ENCODE measurements at regions not wholly inside any gene's neighbourhood (a gene's known extent, or its start where the extent isn't known, plus 50 kb on each side); places are given as distances from the start of the nearest gene placed in this dataset.

DNA sequence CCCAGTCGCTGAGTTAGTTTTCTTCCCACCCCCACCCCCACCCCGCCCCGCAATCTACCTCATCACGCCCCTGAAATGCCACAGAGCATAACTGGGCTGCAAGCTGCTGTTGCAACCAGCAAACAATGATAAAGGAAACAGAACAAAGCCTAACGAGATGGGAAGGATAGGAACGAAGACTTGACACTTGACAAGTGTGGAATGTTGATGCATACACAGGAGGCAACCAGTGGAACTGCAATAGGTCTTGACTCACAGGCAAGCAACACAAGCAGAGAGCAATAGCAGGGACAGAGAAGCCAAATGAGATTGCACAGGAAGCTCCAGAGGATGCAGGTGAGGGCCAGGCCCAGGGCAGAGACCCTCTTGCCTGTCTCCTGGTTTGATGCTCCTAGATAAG is 225.9 kb downstream of the IGSF11 start:
- no peak overlapping the region for H3K4me3 ChIP-seq
- H3K36me3 ChIP-seq: no peaks in the 10 kb centered on the region
- no peak overlapping the region for H3K9ac ChIP-seq
- H4K20me1 ChIP-seq: no peaks in the 10 kb centered on the region
- H3K4me1 ChIP-seq: peaks cover 0 to 18% (median 9%) of the 10 kb centered on the region in 10 experiments; a peak in 10 of 20 replicates
- H3K27ac ChIP-seq: no peak overlapping the region
- TF ChIP-seq Cebpa-rat (IDR thresholded peaks at IDR 0.05): no peak
- H3K9me3 ChIP-seq (replicated peaks in 1 of 11): 0 out of 22 replicates have a peak, but pooled peaks cover 0 to 4% (median 0%) of the 10 kb centered on the region in 11 experiments
- H3K27me3 ChIP-seq: 0 out of 22 replicates have a peak, but pooled peaks cover 0 to 5% (median 0%) of the 10 kb centered on the region in 11 experiments
- H3K4me2 ChIP-seq: no peak overlapping the region

DNA sequence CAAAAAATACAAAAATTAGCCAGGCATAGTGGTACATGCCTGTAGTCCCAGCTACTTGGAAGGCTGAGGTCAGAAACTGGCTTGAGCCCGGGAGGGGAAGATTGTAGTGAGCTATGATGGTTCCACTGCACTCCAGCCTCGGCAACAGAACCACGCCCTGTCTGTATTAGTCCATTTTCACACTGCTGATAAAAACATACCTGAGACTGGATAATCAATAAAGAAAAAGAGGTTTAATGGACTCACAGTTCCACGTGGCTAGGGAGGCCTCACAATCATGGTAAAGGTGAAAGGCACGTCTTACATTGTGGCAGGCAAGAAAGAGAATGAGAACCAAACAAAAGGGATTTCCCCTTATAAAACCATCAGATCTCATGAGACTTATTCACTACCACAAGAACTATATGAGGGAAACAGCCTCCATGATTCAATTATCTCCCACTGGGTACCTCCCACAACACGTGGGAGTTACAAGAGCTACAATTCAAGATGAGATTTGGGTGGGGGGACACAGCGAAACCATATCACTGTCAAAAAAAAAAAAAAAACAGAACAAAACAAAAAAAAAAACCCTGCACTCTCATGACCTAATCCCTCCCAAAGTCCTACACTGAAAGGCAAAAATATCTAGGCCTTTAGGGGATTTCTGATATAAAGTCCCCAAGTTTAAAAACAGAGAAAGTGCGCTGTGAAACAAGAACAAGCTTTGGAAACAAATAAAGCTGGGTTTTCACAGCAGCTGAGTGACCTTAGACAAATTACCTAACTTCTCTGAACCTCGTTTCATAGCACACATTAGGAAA is 224.7 kb downstream of the IGSF11 start:
- H4K20me1 ChIP-seq: no peaks in the 10 kb centered on the region
- H3K9ac ChIP-seq: no peak overlapping the region
- H3K9me3 ChIP-seq (replicated peaks in 1 of 11): 0 out of 22 replicates have a peak, but pooled peaks cover 0 to 4% (median 0%) of the 10 kb centered on the region in 11 experiments
- H3K27ac ChIP-seq: no peak overlapping the region
- peaks cover 0 to 19% (median 9%) of the 10 kb centered on the region in 10 experiments; a peak in 10 of 20 replicates for H3K4me1 ChIP-seq
- no peak overlapping the region for H3K4me3 ChIP-seq
- peak overlapping the region in 2 of 11 experiments; percentile 14 to 18; a peak in 2 of 22 replicates for H3K4me2 ChIP-seq
- 0 out of 22 replicates have a peak, but pooled peaks cover 0 to 5% (median 0%) of the 10 kb centered on the region in 11 experiments for H3K27me3 ChIP-seq
- no peak for TF ChIP-seq Cebpa-rat (IDR thresholded peaks at IDR 0.05)
- H3K36me3 ChIP-seq: no peaks in the 10 kb centered on the region

DNA sequence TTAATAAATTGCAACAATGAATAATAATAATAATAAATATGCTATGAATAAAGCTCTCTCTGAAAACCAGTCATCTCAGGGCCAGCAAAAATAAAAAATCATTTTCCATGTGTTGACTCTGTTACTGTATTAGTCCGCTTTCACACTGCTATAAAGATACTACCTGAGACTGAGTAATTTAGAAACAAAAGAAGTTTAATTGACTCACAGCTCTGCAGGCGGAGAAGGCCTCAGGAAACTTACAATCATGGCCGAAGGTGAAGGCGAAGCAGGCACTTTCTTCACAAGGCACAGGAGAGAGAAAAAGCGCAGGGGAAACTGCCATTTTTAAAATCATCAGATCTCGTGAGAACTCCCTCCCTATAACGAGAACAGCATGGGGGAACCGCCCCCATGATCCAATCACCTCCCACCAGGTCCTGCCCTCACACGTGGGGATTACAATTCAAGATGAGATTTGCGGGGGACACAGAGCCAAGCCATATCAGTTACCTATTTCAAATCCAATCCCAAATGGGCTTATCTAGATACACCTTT is 224.1 kb downstream of the IGSF11 start:
- Histone ChIP-seq H4K20me1 (no peaks in the 10 kb centered on the region), H3K9me3 (replicated peaks in 1 of 11) (0 out of 22 replicates have a peak, but pooled peaks cover 0 to 4% (median 0%) of the 10 kb centered on the region in 11 experiments), H3K4me1 (peaks cover 0 to 19% (median 9%) of the 10 kb centered on the region in 10 experiments; a peak in 10 of 20 replicates), H3K4me3 (no peak overlapping the region), H3K27me3 (0 out of 22 replicates have a peak, but pooled peaks cover 0 to 5% (median 0%) of the 10 kb centered on the region in 11 experiments), H3K27ac (no peak overlapping the region), H3K36me3 (no peaks in the 10 kb centered on the region), H3K9ac (no peak overlapping the region), H3K4me2 (no peak overlapping the region)
- no peak for TF ChIP-seq Cebpa-rat (IDR thresholded peaks at IDR 0.05)

- Histone ChIP-seq H3K9me3 (replicated peaks in 1 of 11) (0 out of 22 replicates have a peak, but pooled peaks cover 0 to 4% (median 0%) of the 10 kb centered on the region in 11 experiments), H3K36me3 (no peaks in the 10 kb centered on the region), H3K27me3 (0 out of 22 replicates have a peak, but pooled peaks cover 0 to 5% (median 0%) of the 10 kb centered on the region in 11 experiments), H4K20me1 (no peaks in the 10 kb centered on the region), H3K27ac (no peak overlapping the region), H3K4me3 (no peak overlapping the region), H3K4me2 (no peak overlapping the region), H3K9ac (no peak overlapping the region), H3K4me1 (peaks cover 0 to 19% (median 9%) of the 10 kb centered on the region in 10 experiments; a peak in 10 of 20 replicates)
- no peak for TF ChIP-seq Cebpa-rat (IDR thresholded peaks at IDR 0.05)
Measured at GRCh38 chr3:118811236-118811732, 223.4 kb downstream of the IGSF11 start.

DNA sequence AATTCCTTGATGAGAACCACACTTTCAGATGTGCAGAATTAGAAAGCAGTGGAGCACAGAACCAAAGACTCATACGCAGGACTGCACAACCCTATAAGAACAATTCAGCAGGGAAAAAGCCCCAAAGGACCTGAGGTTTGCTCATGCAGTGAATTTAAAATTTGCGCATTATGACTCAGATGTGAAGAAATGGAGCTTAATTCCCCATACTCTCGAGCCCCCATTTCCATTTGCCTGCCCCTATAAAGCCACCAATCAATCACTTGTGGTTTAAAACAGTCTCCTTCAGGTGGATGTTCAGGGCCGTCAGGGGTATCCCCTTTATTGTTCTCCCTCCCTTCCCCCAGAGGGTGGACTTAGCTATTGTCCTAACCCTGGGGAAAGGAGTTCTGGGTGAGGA is 221.2 kb downstream of the IGSF11 start:
- 0 out of 22 replicates have a peak, but pooled peaks cover 0 to 5% (median 0%) of the 10 kb centered on the region in 11 experiments for H3K27me3 ChIP-seq
- H3K9me3 ChIP-seq (replicated peaks in 1 of 11): no peaks in the 10 kb centered on the region
- no peak overlapping the region for H3K4me3 ChIP-seq
- H4K20me1 ChIP-seq: no peaks in the 10 kb centered on the region
- H3K9ac ChIP-seq: no peak overlapping the region
- peaks cover 0 to 19% (median 9%) of the 10 kb centered on the region in 10 experiments; a peak in 10 of 20 replicates for H3K4me1 ChIP-seq
- H3K27ac ChIP-seq: no peak overlapping the region
- H3K4me2 ChIP-seq: peak overlapping the region in 7 of 11 experiments; percentile 5 to 52 (median 40); a peak in 12 of 22 replicates
- TF ChIP-seq Cebpa-rat (IDR thresholded peaks at IDR 0.05): no peak
- H3K36me3 ChIP-seq: no peaks in the 10 kb centered on the region

DNA sequence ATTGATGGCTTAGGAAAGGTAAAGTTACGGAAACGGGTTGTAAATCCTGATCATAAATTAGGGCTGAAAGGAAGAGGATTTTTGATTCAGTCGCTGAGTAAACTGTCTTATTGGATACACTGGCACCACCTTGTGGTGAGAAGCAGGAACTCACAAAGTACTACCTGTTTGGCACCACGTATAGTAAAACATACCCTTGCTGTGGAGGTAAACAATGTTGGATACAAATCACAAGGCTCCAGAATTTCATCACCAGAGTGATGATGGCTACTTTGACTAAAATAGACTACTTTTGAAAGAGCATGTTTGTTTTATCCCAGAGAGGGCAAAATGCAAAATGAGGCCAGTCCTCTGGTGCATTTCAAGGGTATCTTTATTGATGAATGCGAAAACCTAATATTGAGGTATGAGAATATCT is 216.9 kb downstream of the IGSF11 start:
- Histone ChIP-seq H3K4me2 (no peak overlapping the region), H3K4me3 (no peak overlapping the region), H3K27me3 (0 out of 22 replicates have a peak, but pooled peaks cover 0 to 5% (median 0%) of the 10 kb centered on the region in 11 experiments), H3K4me1 (peaks cover 0 to 11% (median 2%) of the 10 kb centered on the region in 10 experiments; a peak in 8 of 20 replicates), H4K20me1 (no peaks in the 10 kb centered on the region), H3K27ac (no peak overlapping the region), H3K9ac (no peak overlapping the region), H3K9me3 (replicated peaks in 1 of 11) (no peaks in the 10 kb centered on the region), H3K36me3 (no peaks in the 10 kb centered on the region)
- no peak for TF ChIP-seq Cebpa-rat (IDR thresholded peaks at IDR 0.05)

DNA sequence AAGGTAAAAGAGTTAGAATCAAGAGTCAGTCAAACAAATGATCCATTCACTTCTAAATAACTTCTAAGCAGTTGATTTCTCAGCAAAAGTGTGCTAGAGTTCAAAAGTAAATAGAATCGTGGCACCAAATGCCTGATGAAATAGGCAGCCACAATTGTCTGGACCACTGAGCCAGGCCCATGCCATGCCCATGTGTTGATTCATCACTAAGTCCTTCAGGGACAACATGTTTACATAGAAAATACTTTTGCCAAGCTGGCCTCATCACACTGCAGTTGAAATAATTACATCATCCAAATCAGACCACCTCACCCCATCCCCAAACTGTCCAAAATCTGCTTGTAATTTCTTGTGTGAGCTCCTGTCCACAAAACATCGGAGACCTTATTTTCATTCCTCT is 216.3 kb downstream of the IGSF11 start:
- Histone ChIP-seq H3K27ac (no peak overlapping the region), H3K9ac (no peak overlapping the region), H3K4me3 (no peak overlapping the region), H4K20me1 (no peaks in the 10 kb centered on the region), H3K27me3 (0 out of 22 replicates have a peak, but pooled peaks cover 0 to 3% (median 0%) of the 10 kb centered on the region in 11 experiments), H3K4me2 (no peak overlapping the region), H3K9me3 (replicated peaks in 1 of 11) (no peaks in the 10 kb centered on the region), H3K4me1 (peaks cover 0 to 5% (median 1%) of the 10 kb centered on the region in 10 experiments; a peak in 8 of 20 replicates), H3K36me3 (no peaks in the 10 kb centered on the region)
- TF ChIP-seq Cebpa-rat (IDR thresholded peaks at IDR 0.05): no peak

GRCh38 chr3:118823626-118824025 is 211.0 kb downstream of the IGSF11 start:
- Histone ChIP-seq H3K27ac (no peak overlapping the region), H3K4me1 (no peaks in the 10 kb centered on the region), H3K4me3 (no peak overlapping the region), H3K9me3 (replicated peaks in 1 of 11) (no peaks in the 10 kb centered on the region), H3K27me3 (no peaks in the 10 kb centered on the region), H4K20me1 (no peaks in the 10 kb centered on the region), H3K4me2 (no peak overlapping the region), H3K36me3 (no peaks in the 10 kb centered on the region), H3K9ac (no peak overlapping the region)
- TF ChIP-seq Cebpa-rat (IDR thresholded peaks at IDR 0.05): no peak

GRCh38 chr3:118827446-118827845 is 207.2 kb downstream of the IGSF11 start:
- Histone ChIP-seq H3K4me1 (no peaks in the 10 kb centered on the region), H3K27me3 (no peaks in the 10 kb centered on the region), H4K20me1 (no peaks in the 10 kb centered on the region), H3K9ac (no peak overlapping the region), H3K4me2 (no peak overlapping the region), H3K4me3 (no peak overlapping the region), H3K9me3 (replicated peaks in 1 of 11) (no peaks in the 10 kb centered on the region), H3K27ac (no peak overlapping the region), H3K36me3 (no peaks in the 10 kb centered on the region)
- TF ChIP-seq Cebpa-rat (IDR thresholded peaks at IDR 0.05): no peak
